ENCODE measurements at regions not wholly inside any gene's neighbourhood (a gene's known extent, or its start where the extent isn't known, plus 50 kb on each side); places are given as distances from the start of the nearest gene placed in this dataset.

- TF ChIP-seq POLR2A (IDR thresholded peaks at IDR 0.05): no peak
- TF ChIP-seq, protein P1, sequence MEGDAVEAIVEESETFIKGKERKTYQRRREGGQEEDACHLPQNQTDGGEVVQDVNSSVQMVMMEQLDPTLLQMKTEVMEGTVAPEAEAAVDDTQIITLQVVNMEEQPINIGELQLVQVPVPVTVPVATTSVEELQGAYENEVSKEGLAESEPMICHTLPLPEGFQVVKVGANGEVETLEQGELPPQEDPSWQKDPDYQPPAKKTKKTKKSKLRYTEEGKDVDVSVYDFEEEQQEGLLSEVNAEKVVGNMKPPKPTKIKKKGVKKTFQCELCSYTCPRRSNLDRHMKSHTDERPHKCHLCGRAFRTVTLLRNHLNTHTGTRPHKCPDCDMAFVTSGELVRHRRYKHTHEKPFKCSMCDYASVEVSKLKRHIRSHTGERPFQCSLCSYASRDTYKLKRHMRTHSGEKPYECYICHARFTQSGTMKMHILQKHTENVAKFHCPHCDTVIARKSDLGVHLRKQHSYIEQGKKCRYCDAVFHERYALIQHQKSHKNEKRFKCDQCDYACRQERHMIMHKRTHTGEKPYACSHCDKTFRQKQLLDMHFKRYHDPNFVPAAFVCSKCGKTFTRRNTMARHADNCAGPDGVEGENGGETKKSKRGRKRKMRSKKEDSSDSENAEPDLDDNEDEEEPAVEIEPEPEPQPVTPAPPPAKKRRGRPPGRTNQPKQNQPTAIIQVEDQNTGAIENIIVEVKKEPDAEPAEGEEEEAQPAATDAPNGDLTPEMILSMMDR (IDR thresholded peaks at IDR 0.05): no peak
- Histone ChIP-seq H3K27ac (no peak overlapping the region), H3K36me3 (no peaks in the 10 kb centered on the region), H3K4me1 (no peaks in the 10 kb centered on the region), H3K9me3 (no peaks in the 10 kb centered on the region), H3K27me3 (peaks cover 0 to 12% (median 0%) of the 10 kb centered on the region in 9 donors), H3K4me3 (no peak overlapping the region)
- intact Hi-C loops (cut with DNase I): no loop called here
- DNase-seq: no peak
- 67 to 71% (median 70%) methylated on average over 4 of the region's 4 CpGs for WGBS, 4 donors
- no peak for ATAC-seq
These were observed 270.4 kb upstream of the TMEM161B start for GRCh38 chr5:88539026-88539425.

- no peak overlapping the region for H3K27ac ChIP-seq
- 52 to 61% (median 56%) methylated on average over 3 of the region's 3 CpGs for WGBS, 4 donors
- DNase-seq: no peak
- no peak overlapping the region for H3K4me3 ChIP-seq
- ATAC-seq: no peak
- H3K36me3 ChIP-seq: no peaks in the 10 kb centered on the region
- intact Hi-C loops (cut with DNase I): no loop called here
- TF ChIP-seq, protein P1 (IDR thresholded peaks at IDR 0.05): no peak
- TF ChIP-seq POLR2A (IDR thresholded peaks at IDR 0.05): no peak
- H3K9me3 ChIP-seq: no peaks in the 10 kb centered on the region
- no peaks in the 10 kb centered on the region for H3K4me1 ChIP-seq
- H3K27me3 ChIP-seq: peaks cover 0 to 12% (median 0%) of the 10 kb centered on the region in 9 donors
These were observed 267.5 kb upstream of the TMEM161B start for GRCh38 chr5:88536146-88536545.

DNA sequence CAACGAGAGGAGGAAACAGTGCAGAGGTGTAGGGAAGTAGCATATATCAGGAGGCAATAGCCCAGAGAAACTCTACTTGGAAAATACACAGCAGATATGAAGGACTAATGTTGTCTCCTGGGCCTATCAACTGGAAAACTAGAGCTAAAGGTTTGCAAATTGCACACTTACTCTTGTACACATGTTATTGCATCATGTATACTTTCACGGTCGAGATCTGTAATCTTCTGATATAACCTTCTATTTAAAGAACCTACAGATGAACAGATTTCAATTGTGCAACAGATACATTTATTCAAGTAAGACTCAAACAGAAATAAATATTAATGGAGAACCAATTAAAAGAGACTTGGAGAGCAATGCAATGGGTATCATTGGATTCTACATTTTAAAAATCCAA lies 256.3 kb upstream of the TMEM161B start:
- no peak overlapping the region for H3K4me3 ChIP-seq
- H3K36me3 ChIP-seq: no peaks in the 10 kb centered on the region
- ATAC-seq (no peak), DNase-seq (no peak)
- H3K4me1 ChIP-seq: no peaks in the 10 kb centered on the region
- WGBS, 4 donors: 75 to 79% (median 77%) methylated on average over 3 of the region's 3 CpGs
- TF ChIP-seq, protein P1 (IDR thresholded peaks at IDR 0.05): no peak
- no peaks in the 10 kb centered on the region for H3K9me3 ChIP-seq
- intact Hi-C loops (cut with DNase I): no loop called here
- no peaks in the 10 kb centered on the region for H3K27me3 ChIP-seq
- H3K27ac ChIP-seq: no peak overlapping the region

- no peak overlapping the region for H3K4me3 ChIP-seq
- no peaks in the 10 kb centered on the region for H3K36me3 ChIP-seq
- intact Hi-C loops (cut with DNase I): no loop called here
- no peaks in the 10 kb centered on the region for H3K9me3 ChIP-seq
- no peaks in the 10 kb centered on the region for H3K4me1 ChIP-seq
- no peak for ATAC-seq
- no peak for DNase-seq
- TF ChIP-seq, protein P1 (IDR thresholded peaks at IDR 0.05): no peak
- no peak for TF ChIP-seq POLR2A (IDR thresholded peaks at IDR 0.05)
- no peak overlapping the region for H3K27ac ChIP-seq
- no peaks in the 10 kb centered on the region for H3K27me3 ChIP-seq
These were observed 250.4 kb upstream of the TMEM161B start for GRCh38 chr5:88519066-88519465.
